ENCODE measurements at regions not wholly inside any gene's neighbourhood (a gene's known extent, or its start where the extent isn't known, plus 50 kb on each side); places are given as distances from the start of the nearest gene placed in this dataset.
"Not testable (repeated sequence)": the region's sequence is repeated elsewhere in the genome, so short reads cannot be mapped to it uniquely, and the experiment has no call there.

- peak; percentile 89 for ATAC-seq
Measured at GRCh38 chr21:17679002-17679600, 66.4 kb upstream of the BTG3 start.

- not testable (repeated sequence) for ATAC-seq
Measured at GRCh38 chr21:17676930-17677329, 64.2 kb upstream of the BTG3 start.

- no peak for ATAC-seq
Measured at GRCh38 chr21:17674106-17674505, 61.4 kb upstream of the BTG3 start.

DNA sequence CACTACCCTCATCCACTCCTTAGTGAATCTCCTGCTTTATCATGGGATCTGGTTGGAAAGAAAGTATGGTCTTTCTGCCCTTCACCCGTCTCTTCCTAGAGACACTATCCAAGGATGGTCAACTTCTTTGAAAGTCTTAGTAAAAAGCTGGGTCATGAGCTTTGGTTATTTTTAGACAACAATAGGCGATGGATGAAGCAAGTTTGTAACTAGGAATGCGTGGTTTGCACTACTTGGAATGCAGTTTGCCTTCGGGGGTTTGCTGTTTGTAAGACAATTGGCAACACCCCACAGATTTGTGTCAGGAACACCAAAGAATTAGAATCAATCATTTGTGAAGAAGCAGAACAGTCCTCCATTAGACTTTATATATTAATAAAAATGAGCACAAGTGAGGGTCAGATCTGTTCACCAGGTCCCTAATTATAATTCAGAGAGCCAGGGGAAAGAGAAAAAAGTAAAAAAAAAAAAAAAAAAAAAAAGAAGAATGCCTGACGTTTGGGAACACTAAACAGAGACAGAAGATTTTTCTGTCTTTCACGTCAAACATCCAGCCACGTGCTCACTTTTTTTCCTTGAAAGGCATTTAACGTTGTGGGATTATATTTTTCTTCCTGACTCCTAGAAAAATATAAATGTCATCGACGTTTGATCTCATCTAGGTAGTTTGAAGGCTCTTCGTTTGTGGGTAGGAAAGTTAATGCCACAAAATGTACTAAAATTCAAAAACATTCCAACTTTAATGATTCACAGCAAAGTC lies 60.7 kb upstream of the BTG3 start:
- no peak for ATAC-seq

- ATAC-seq: no peak
Measured at GRCh38 chr21:17671733-17672132, 59.0 kb upstream of the BTG3 start.

DNA sequence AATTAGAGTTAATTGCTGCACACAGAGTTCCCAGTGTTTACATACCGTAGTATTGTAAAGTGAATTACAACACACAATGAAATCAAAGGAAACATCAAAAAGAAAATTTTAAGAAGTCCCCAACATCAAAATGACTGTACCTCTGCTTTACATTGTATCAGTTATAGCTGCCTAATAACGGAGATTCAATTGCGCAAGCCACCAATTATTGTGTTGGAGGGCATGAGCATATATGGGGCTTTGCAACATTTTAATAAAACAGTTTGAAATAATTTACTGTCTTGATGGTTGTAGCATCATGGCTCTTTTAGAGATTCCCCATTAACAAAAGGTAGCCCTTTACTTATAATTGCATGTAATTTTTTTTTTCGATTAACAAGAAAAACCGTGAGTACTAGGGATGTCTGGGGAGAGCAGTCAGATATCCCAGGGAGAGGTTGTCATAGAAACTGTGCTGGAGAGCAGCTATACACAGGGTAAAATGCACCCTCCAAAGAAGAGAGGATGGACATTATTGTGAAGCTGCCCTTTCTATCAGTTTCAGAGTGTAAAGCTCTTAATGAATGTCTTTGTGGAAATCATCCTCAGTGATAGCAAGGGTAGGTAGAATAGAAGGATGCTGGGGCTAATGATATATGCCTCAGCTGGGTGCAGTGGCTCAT lies 55.9 kb upstream of the BTG3 start:
- ATAC-seq: no peak

DNA sequence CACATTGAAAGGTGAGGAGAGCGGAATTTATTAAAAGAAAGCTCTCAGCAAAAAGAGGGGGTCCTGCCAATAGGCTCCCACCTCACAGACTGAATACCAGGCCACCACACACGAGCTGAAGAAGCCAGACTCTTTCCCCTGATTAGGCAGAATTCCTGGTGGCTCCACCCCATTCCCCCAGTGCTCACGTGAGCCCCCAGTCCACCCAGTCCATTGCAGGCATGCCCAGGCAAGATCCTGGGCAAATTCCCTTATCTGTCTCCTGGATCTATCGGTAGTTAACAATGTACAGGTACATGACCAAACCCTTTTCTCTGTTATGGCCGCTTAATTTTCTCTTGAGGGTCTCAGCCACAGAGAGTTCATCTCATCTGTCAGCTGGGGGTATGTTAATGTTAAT lies 54.6 kb upstream of the BTG3 start:
- ATAC-seq: no peak

Measured in esophagus mucosa (tissue), 1 donor.